ENCODE measurements at regions not wholly inside any gene's neighbourhood (a gene's known extent, or its start where the extent isn't known, plus 50 kb on each side); places are given as distances from the start of the nearest gene placed in this dataset.

DNA sequence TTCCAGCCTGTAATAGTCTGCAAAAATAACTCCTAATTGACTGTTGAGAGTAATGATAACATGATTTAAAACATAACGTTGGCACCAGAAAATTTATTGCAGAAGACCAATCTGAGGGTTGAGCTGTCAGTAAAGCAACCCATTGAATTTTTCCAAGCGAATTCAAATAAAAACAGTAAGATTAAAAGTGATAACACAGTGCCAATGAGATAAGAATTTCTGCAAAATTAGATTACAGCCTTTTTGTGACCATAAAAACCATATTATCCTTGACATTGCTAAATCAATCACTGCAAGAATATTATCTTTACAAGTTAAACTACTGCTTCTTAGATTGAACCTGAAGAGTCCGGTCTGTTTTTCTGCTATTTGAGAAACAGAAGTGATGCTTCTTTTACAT is 341.4 kb downstream of the CDH11 start:
- H3K9me3 Mint-ChIP-seq, result peaks cover 3% of the 10 kb centered on the region
- ATAC-seq (ENCODE audit: low read depth) (no peak), DNase-seq (no peak)
- H3K4me1 Mint-ChIP-seq, result no peaks in the 10 kb centered on the region
- ChIA-PET POLR2A (no interaction called here), CTCF (no interaction called here)
- TF ChIP-seq, protein P1, sequence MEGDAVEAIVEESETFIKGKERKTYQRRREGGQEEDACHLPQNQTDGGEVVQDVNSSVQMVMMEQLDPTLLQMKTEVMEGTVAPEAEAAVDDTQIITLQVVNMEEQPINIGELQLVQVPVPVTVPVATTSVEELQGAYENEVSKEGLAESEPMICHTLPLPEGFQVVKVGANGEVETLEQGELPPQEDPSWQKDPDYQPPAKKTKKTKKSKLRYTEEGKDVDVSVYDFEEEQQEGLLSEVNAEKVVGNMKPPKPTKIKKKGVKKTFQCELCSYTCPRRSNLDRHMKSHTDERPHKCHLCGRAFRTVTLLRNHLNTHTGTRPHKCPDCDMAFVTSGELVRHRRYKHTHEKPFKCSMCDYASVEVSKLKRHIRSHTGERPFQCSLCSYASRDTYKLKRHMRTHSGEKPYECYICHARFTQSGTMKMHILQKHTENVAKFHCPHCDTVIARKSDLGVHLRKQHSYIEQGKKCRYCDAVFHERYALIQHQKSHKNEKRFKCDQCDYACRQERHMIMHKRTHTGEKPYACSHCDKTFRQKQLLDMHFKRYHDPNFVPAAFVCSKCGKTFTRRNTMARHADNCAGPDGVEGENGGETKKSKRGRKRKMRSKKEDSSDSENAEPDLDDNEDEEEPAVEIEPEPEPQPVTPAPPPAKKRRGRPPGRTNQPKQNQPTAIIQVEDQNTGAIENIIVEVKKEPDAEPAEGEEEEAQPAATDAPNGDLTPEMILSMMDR (IDR thresholded peaks at IDR 0.05), result no peak
- no peaks in the 10 kb centered on the region for H3K27me3 Mint-ChIP-seq
- no peak overlapping the region for H3K27ac Mint-ChIP-seq
- intact Hi-C loops (cut with micrococcal nuclease), result no loop called here
- no peak overlapping the region for H3K4me3 Mint-ChIP-seq
- no peaks in the 10 kb centered on the region for H3K36me3 Mint-ChIP-seq (ENCODE audit: low read depth)

DNA sequence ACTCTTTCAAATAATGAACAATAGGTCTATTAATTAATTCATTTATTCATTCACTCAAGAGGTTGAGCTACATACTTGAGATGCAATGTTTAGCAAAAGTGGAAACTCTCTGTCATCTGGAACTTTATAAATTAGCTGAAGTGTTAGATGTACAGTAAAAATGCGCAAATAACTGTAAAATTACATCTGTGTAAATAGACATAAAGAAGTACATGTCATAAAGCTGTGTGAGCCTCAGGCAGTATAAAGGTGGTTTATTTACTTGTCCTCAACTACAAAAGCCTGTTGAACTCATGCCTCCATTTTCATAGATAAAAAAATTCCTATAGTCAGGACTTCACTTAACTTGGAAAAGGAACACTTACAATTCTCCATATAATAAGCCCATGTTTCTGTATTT is 343.1 kb downstream of the CDH11 start:
- Mint-ChIP-seq H3K4me3 (no peak overlapping the region), H3K36me3 (ENCODE audit: low read depth) (no peaks in the 10 kb centered on the region), H3K4me1 (no peaks in the 10 kb centered on the region), H3K27me3 (no peaks in the 10 kb centered on the region), H3K27ac (no peak overlapping the region), H3K9me3 (peaks cover 5% of the 10 kb centered on the region)
- intact Hi-C loops (cut with micrococcal nuclease), result no loop called here
- ChIA-PET CTCF (no interaction called here), POLR2A (no interaction called here)
- TF ChIP-seq, protein P1 (IDR thresholded peaks at IDR 0.05), result no peak
- ATAC-seq (ENCODE audit: low read depth) (no peak), DNase-seq (no peak)

GRCh38 chr16:64773638-64774037 is 348.2 kb downstream of the CDH11 start:
- TF ChIP-seq, protein P1 (IDR thresholded peaks at IDR 0.05), result no peak
- CTCF ChIA-PET, result no interaction called here
- no peak overlapping the region for H3K4me3 Mint-ChIP-seq

DNA sequence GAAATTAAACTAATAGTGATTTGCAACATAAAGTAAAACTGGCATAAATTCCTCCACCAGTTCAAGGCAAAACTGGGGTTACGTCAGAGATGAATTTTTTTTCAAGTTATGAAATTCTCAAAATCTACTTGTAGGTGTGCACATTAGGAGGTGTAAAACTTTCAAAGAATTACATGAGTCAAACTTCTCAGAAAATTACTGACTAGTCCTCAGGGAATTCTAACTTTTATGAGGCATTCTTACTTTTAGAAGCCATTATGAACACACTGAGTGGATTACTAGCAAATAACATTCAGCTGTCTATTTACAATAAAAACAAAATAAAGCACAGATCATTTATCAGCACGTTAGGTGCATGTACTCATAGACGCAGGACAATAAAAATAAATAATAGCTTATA is 348.7 kb downstream of the CDH11 start:
- ChIA-PET POLR2A (no interaction called here), CTCF (no interaction called here)
- H3K9me3 Mint-ChIP-seq, result peaks cover 2% of the 10 kb centered on the region
- no peaks in the 10 kb centered on the region for H3K36me3 Mint-ChIP-seq (ENCODE audit: low read depth)
- H3K27me3 Mint-ChIP-seq, result no peaks in the 10 kb centered on the region
- no peak overlapping the region for H3K27ac Mint-ChIP-seq
- DNase-seq (no peak), ATAC-seq (ENCODE audit: low read depth) (no peak)
- H3K4me1 Mint-ChIP-seq, result no peaks in the 10 kb centered on the region
- intact Hi-C loops (cut with micrococcal nuclease), result no loop called here
- TF ChIP-seq, protein P1 (IDR thresholded peaks at IDR 0.05), result no peak
- no peak overlapping the region for H3K4me3 Mint-ChIP-seq

More at GRCh38 chr16:64773638-64774037, 348.2 kb downstream of the CDH11 start:
- Mint-ChIP-seq H3K27ac (no peak overlapping the region), H3K27me3 (no peaks in the 10 kb centered on the region), H3K36me3 (ENCODE audit: low read depth) (no peaks in the 10 kb centered on the region), H3K9me3 (peaks cover 2% of the 10 kb centered on the region), H3K4me1 (no peaks in the 10 kb centered on the region)
- intact Hi-C loops (cut with micrococcal nuclease), result no loop called here
- DNase-seq (no peak), ATAC-seq (ENCODE audit: low read depth) (no peak)
- POLR2A ChIA-PET, result no interaction called here

- Mint-ChIP-seq H3K4me1 (no peaks in the 10 kb centered on the region), H3K27ac (no peak overlapping the region), H3K36me3 (ENCODE audit: low read depth) (no peaks in the 10 kb centered on the region), H3K27me3 (no peaks in the 10 kb centered on the region), H3K4me3 (no peak overlapping the region), H3K9me3 (peaks cover 6% of the 10 kb centered on the region)
- DNase-seq, result no peak
- POLR2A ChIA-PET, result no interaction called here
- TF ChIP-seq, protein P1 (IDR thresholded peaks at IDR 0.05), result no peak
- ATAC-seq (ENCODE audit: low read depth), result no peak
- intact Hi-C loops (cut with micrococcal nuclease), result no loop called here
- CTCF ChIA-PET, result no interaction called here
Observed at GRCh38 chr16:64771273-64771672, 350.6 kb downstream of the CDH11 start.

Measured in activated B cell treated with CpG ODN at 0.5 μM for 24 hours (primary cell).